OCI-LY1 (cell line): ENCODE measurements at regions not wholly inside any gene's neighbourhood (a gene's known extent, or its start where the extent isn't known, plus 50 kb on each side); places are given as distances from the start of the nearest gene placed in this dataset.
A peak's percentile ranks its signal among the peaks of the same experiment; 100 is the strongest.

Experiments used
- H2AFZ ChIP-seq: fragments of 200-600 bp; sonication (generic), shearing (Covaris generic); 2 replicates; pipeline ENCODE4 v1.6.0; 2014; ENCODE audit warnings: antibody characterized with exemption, mild to moderate bottlenecking, low read length
- H3F3A ChIP-seq: fragments of 200-600 bp; sonication (generic), shearing (Covaris generic); 2 replicates; pipeline ENCODE4 v1.6.0; 2014; ENCODE audit warnings: mild to moderate bottlenecking, antibody characterized with exemption, low read length, moderate library complexity; ENCODE audit not compliant: insufficient read depth
- H3K27ac ChIP-seq: fragments of 200-600 bp; sonication (generic); 2 replicates; pipeline ENCODE4 v1.5.1; 2014; ENCODE audit warnings: low read length, mixed run types, mild to moderate bottlenecking, low read depth; ENCODE audit not compliant: poor library complexity, severe bottlenecking
- H3K27me3 ChIP-seq: fragments of 200-600 bp; sonication (generic); 2 replicates; pipeline ENCODE4 v1.6.0; 2014; ENCODE audit warnings: antibody characterized with exemption, mild to moderate bottlenecking, low read length, moderate library complexity; ENCODE audit not compliant: insufficient read depth
- H3K36me3 ChIP-seq: fragments of 200-600 bp; sonication (generic); 2 replicates; pipeline ENCODE4 v1.6.1; 2014; ENCODE audit warnings: mild to moderate bottlenecking, antibody characterized with exemption, low read length, moderate library complexity, mixed read lengths; ENCODE audit not compliant: insufficient read depth
- H3K4me1 ChIP-seq: fragments of 200-600 bp; sonication (generic); 2 replicates; pipeline ENCODE4 v1.5.1; 2014; ENCODE audit warnings: mild to moderate bottlenecking, low read length, moderate library complexity; ENCODE audit not compliant: insufficient read depth, severe bottlenecking
- H3K4me2 ChIP-seq: fragments of 200-600 bp; sonication (generic), shearing (Covaris generic); 2 replicates; pipeline ENCODE4 v1.6.1; 2014; ENCODE audit warnings: low read length
- H3K4me3 ChIP-seq: fragments of 200-600 bp; sonication (generic); 2 replicates; pipeline ENCODE4 v1.5.1; 2014; ENCODE audit warnings: low read length, low read depth, mild to moderate bottlenecking, mixed read lengths; ENCODE audit not compliant: poor library complexity, severe bottlenecking
- H3K79me2 ChIP-seq: fragments of 200-600 bp; shearing (Covaris generic); 2 replicates; pipeline ENCODE4 v1.6.1; 2016; ENCODE audit warnings: mixed run types, low read length, mixed read lengths; ENCODE audit not compliant: insufficient read depth
- H3K9ac ChIP-seq: fragments of 200-600 bp; sonication (generic), shearing (Covaris generic); 2 replicates; pipeline ENCODE4 v1.6.1; 2014; ENCODE audit warnings: mild to moderate bottlenecking, low read length, mixed read lengths
- H3K9me2 ChIP-seq: fragments of 200-600 bp; sonication (generic), shearing (Covaris generic); 2 replicates; pipeline ENCODE4 v1.6.1; 2014; ENCODE audit warnings: low read depth, mild to moderate bottlenecking, low read length, mixed read lengths
- H3K9me3 ChIP-seq: fragments of 200-600 bp; shearing (Covaris generic); 2 replicates; pipeline ENCODE4 v1.6.1; 2014; ENCODE audit warnings: low read length, mixed read lengths
- H4K20me1 ChIP-seq: fragments of 200-600 bp; sonication (generic), shearing (Covaris generic); 2 replicates; pipeline ENCODE4 v1.6.0; 2016; ENCODE audit warnings: mild to moderate bottlenecking, low read length; ENCODE audit not compliant: insufficient read depth
- CTCF ChIP-seq: fragments of 200-600 bp; sonication (generic), shearing (Covaris generic); IDR thresholded peaks from 2 replicates; pipeline ENCODE4 v1.5.1; 2017; ENCODE audit warnings: mild to moderate bottlenecking, antibody characterized with exemption, low read length, moderate library complexity, mixed read lengths
- EZH2 ChIP-seq: fragments of 200-600 bp; sonication (generic), shearing (Covaris generic); IDR thresholded peaks from 2 replicates; pipeline ENCODE4 v1.8.0; 2017; ENCODE audit warnings: borderline replicate concordance, mixed run types, mild to moderate bottlenecking, antibody characterized with exemption, low read length, moderate library complexity, mixed read lengths

DNA sequence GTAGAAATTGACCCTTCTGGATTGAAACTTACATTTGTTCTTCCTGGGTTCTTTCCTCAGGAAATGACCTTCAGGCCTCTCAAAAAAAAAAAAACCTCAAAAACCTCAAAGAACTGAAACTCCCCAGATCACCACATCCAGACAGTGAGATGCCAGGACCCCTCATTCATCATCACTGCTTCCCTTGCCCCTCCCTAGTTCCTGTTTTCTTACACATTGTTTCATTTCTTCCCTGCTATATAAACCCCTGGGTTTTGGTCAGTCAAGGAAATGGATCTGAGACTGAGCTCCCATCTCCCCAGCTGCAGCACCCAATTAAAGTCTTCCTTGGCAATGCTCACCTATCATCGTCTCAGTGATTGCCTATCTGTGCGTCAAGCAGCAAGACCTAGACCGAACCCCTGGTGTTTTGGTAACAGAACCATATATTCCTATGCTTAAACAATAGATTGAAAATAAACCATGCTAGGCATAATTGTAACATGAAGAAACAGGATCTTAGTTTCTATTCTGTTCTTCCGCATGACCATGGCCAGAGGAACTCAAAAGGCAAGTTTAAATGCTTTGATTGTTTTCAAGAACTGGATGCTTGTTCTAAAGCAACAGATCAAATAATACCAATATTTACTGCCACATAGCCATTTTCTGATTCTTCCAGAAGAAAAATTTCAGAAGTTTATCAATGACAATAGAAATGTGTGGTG is 108.0 kb upstream of the MAX start:
- Histone ChIP-seq H3K4me3 (peak overlapping the region; percentile 17), H3F3A (no peaks in the 10 kb centered on the region), H3K27me3 (no peaks in the 10 kb centered on the region), H4K20me1 (no peaks in the 10 kb centered on the region), H3K9me3 (no peaks in the 10 kb centered on the region), H3K27ac (peak overlapping the region; percentile 98), H3K4me2 (peak overlapping the region; percentile 46), H2AFZ (no peak overlapping the region), H3K9me2 (no peaks in the 10 kb centered on the region), H3K79me2 (no peaks in the 10 kb centered on the region), H3K9ac (peak overlapping the region; percentile 24; the same call in 1 of the 2 replicates), H3K4me1 (peaks cover 70% of the 10 kb centered on the region), H3K36me3 (no peaks in the 10 kb centered on the region)
- no peak for TF ChIP-seq EZH2
- no peak for TF ChIP-seq CTCF

DNA sequence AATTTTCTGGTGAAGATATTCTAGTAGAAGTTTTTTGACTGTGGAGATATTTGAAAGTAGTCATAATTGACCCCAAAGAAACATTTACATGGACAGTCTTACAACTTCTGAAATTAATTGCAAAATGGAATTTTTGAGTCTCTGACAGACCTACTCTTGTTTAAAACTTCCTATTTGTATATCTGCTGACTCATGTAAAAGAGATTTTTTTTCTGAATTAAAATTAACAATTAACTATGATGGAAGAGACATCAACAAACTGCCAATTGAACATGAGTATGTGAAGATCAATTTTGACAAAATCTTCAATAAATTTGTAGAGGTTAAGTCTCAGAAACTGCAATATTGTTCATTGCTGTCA is 108.5 kb upstream of the MAX start:
- no peaks in the 10 kb centered on the region for H3K27me3 ChIP-seq
- H3K9me3 ChIP-seq = no peaks in the 10 kb centered on the region
- peak overlapping the region; percentile 98 for H3K27ac ChIP-seq

GRCh38 chr14:65211341-65211987 is 109.1 kb upstream of the MAX start:
- H3K4me3 ChIP-seq = no peak overlapping the region
- H2AFZ ChIP-seq = no peak overlapping the region
- no peaks in the 10 kb centered on the region for H3K9me2 ChIP-seq
- no peaks in the 10 kb centered on the region for H3K36me3 ChIP-seq
- H3K4me1 ChIP-seq = peaks cover 58% of the 10 kb centered on the region
- no peaks in the 10 kb centered on the region for H3K9me3 ChIP-seq
- H4K20me1 ChIP-seq = no peaks in the 10 kb centered on the region
- H3F3A ChIP-seq = no peaks in the 10 kb centered on the region
- no peak for TF ChIP-seq CTCF
- TF ChIP-seq EZH2 = no peak
- H3K4me2 ChIP-seq = 0 out of 2 replicates have a peak overlapping the region, but pooled peaks have one; percentile 46
- H3K27ac ChIP-seq = peak overlapping the region; percentile 98
- H3K9ac ChIP-seq = no peak overlapping the region; the same call in 1 of the 2 replicates
- no peaks in the 10 kb centered on the region for H3K27me3 ChIP-seq
- H3K79me2 ChIP-seq = no peaks in the 10 kb centered on the region

More for the DNA sequence above, 108.5 kb upstream of the MAX start:
- TF ChIP-seq EZH2 (no peak), CTCF (no peak)
- Histone ChIP-seq H3K9ac (peak overlapping the region; percentile 24; the same call in 1 of the 2 replicates), H2AFZ (no peak overlapping the region), H3K4me1 (peaks cover 65% of the 10 kb centered on the region), H3F3A (no peaks in the 10 kb centered on the region), H3K4me2 (peak overlapping the region; percentile 46), H3K9me2 (no peaks in the 10 kb centered on the region), H3K79me2 (no peaks in the 10 kb centered on the region), H3K4me3 (no peak overlapping the region), H4K20me1 (no peaks in the 10 kb centered on the region), H3K36me3 (no peaks in the 10 kb centered on the region)
